Bronchial epithelial cell (primary cell): ENCODE measurements at regions not wholly inside any gene's neighbourhood (a gene's known extent, or its start where the extent isn't known, plus 50 kb on each side); places are given as distances from the start of the nearest gene placed in this dataset.
A peak's percentile ranks its signal among the peaks of the same experiment; 100 is the strongest.

Experiments
- DNase-seq: peaks from one replicate; pipeline ENCODE4 v3.0.0-alpha.2; 2010; ENCODE audit warnings: low read depth
- FAIRE-seq: peaks from 2 replicates; lab custom pipeline; 2011; peaks lifted over from hg19 to GRCh38; lab: Jason Lieb, UNC
- H3K27me3 ChIP-seq: 2 replicates; pipeline ENCODE4 v1.5.1; 2011; ENCODE audit warnings: low read length; ENCODE audit not compliant: control insufficient read depth, insufficient read depth
- H3K36me3 ChIP-seq: 2 replicates; pipeline ENCODE4 v1.5.1; 2011; ENCODE audit warnings: low read length; ENCODE audit not compliant: control insufficient read depth, insufficient read depth
- H3K4me3 ChIP-seq: 2 replicates; pipeline ENCODE4 v1.5.1; 2011; ENCODE audit warnings: mild to moderate bottlenecking, low read depth, low read length, control low read depth
- TF ChIP-seq, protein P1 (sequence below): IDR thresholded peaks from 2 replicates; pipeline ENCODE4 v1.5.1; 2011; ENCODE audit warnings: mild to moderate bottlenecking, moderate library complexity, low read length, control low read depth, inconsistent platforms; ENCODE audit not compliant: insufficient read depth, severe bottlenecking

- H3K36me3 ChIP-seq, result no peaks in the 10 kb centered on the region
- FAIRE-seq (no peak), DNase-seq (no peak)
- no peaks in the 10 kb centered on the region for H3K27me3 ChIP-seq
- TF ChIP-seq, protein P1, sequence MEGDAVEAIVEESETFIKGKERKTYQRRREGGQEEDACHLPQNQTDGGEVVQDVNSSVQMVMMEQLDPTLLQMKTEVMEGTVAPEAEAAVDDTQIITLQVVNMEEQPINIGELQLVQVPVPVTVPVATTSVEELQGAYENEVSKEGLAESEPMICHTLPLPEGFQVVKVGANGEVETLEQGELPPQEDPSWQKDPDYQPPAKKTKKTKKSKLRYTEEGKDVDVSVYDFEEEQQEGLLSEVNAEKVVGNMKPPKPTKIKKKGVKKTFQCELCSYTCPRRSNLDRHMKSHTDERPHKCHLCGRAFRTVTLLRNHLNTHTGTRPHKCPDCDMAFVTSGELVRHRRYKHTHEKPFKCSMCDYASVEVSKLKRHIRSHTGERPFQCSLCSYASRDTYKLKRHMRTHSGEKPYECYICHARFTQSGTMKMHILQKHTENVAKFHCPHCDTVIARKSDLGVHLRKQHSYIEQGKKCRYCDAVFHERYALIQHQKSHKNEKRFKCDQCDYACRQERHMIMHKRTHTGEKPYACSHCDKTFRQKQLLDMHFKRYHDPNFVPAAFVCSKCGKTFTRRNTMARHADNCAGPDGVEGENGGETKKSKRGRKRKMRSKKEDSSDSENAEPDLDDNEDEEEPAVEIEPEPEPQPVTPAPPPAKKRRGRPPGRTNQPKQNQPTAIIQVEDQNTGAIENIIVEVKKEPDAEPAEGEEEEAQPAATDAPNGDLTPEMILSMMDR, result no peak
- H3K4me3 ChIP-seq, result no peak overlapping the region
Observed at GRCh38 chr14:31944256-31945073, 132.6 kb upstream of the ARHGAP5 start.

GRCh38 chr14:31945074-31945613, 132.0 kb upstream of the ARHGAP5 start:
- TF ChIP-seq, protein P1, result no peak
- DNase-seq, result no peak
- FAIRE-seq, result no peak
- H3K27me3 ChIP-seq, result no peaks in the 10 kb centered on the region
- no peak overlapping the region for H3K4me3 ChIP-seq
- H3K36me3 ChIP-seq, result no peaks in the 10 kb centered on the region

DNA sequence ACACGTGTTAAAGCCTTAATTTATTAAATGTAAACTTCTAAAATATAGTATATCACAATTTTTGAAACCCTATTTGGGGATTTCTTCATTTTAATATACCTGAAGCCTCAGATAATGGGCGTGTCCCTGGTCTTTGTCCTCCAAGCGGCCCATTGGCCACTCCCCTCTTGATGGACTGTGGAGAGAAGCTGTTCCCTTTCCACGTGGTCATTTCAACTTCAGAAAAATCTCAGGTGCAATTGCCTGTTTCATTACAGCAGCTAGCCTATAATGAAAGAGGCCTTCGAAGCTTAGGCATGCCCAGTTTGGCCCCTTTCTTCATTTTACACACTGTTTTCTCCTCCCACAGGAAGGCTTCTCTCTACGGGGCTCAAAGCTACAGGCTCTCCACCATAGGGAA, 131.4 kb upstream of the ARHGAP5 start:
- DNase-seq, result no peak
- no peaks in the 10 kb centered on the region for H3K36me3 ChIP-seq
- no peaks in the 10 kb centered on the region for H3K27me3 ChIP-seq
- FAIRE-seq, result no peak
- TF ChIP-seq, protein P1, result no peak
- H3K4me3 ChIP-seq, result no peak overlapping the region

DNA sequence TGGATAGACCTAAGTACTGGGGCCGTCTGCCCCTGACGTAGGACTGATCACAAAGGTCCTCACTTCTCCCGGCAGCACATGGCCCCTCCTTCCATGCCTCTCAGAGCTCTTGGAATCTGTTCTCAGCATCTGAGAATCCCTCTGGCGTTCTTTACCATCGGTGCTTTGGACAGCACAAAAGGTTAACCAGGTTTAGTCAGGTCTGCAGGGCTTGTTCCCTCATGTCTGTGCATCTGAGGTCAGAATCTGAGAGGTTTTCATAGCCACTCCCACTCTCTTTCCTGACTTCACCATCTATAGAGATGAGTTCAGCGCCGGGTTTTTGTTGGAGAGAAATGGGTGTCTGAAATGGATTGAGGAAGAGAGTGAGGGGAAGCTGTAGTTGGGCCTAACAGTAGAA, 130.0 kb upstream of the ARHGAP5 start:
- Histone ChIP-seq H3K4me3 (no peak overlapping the region), H3K36me3 (no peaks in the 10 kb centered on the region), H3K27me3 (no peaks in the 10 kb centered on the region)
- TF ChIP-seq, protein P1, result no peak
- DNase-seq, result peak; percentile 90
- no peak for FAIRE-seq

GRCh38 chr14:31947680-31948595, 129.2 kb upstream of the ARHGAP5 start:
- H3K36me3 ChIP-seq, result no peaks in the 10 kb centered on the region
- H3K27me3 ChIP-seq, result no peaks in the 10 kb centered on the region
- no peak for FAIRE-seq
- TF ChIP-seq, protein P1, result no peak
- no peak for DNase-seq
- H3K4me3 ChIP-seq, result no peak overlapping the region
